CD4-positive, alpha-beta T cell treated with Interleukin-21 for 1 hour (primary cell): ENCODE measurements at regions not wholly inside any gene's neighbourhood (a gene's known extent, or its start where the extent isn't known, plus 50 kb on each side); places are given as distances from the start of the nearest gene placed in this dataset.
"Not testable (repeated sequence)": the region's sequence is repeated elsewhere in the genome, so short reads cannot be mapped to it uniquely, and the experiment has no call there.

ENCODE experiments used
- DNase-seq: peaks from one replicate; pipeline ENCODE4 v3.0.0-alpha.2; 2020

DNA sequence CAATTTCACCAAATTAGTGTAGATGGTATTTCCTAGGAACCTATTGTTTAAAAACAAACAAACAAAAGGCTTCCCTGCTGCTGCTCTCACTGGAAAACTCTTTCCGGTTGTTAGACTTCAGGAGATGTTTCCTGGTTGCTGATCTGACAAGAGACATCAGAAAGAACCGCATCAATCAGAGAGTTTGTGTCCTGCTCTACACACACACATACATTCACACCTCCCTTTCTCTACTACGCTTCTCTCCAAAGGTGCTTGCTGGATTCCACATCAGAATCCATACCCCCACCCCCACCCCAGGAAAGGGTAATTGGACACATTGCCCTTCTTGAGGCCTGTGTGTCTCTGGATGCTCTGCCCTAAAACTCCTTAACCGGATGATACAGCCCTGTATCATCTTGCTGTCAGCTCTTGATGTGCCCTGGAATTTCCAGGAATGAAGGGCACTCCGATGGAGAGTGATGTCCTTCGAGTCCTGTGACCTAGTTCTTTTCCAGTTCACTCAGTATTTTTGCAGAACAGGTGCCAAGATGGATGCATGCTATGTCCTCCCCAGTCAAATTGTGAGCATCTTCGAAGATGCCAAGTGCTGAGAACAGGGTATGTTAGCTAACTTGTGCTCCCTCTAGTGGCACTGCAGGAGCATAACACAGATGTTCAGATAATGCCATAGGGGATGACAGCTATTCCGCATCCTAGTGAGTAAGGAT lies 113.7 kb upstream of the SLC35F3 start:
- peak; percentile 43 for DNase-seq

GRCh38 chr1:233791372-233791703 lies 113.1 kb upstream of the SLC35F3 start:
- DNase-seq = no peak

GRCh38 chr1:233791721-233792120 lies 112.8 kb upstream of the SLC35F3 start:
- no peak for DNase-seq

DNA sequence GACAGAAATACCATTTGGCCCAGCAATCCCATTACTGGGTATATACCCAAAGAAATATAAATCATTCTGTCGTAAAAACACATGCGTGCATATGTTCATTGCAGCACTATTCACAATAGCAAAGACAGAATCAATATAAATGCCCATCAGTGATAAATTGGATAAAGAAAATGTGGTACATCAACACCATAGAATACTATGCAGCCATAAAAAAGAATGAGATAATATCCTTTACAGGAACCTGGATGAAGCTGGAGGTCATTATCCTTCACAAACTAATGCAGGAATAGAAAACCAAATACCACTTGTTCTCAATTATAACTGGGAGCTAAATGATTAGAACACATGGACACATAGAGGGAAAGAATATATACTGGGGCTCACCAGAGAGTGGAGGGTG lies 109.6 kb upstream of the SLC35F3 start:
- DNase-seq = no peak

- no peak for DNase-seq
These were observed 108.2 kb upstream of the SLC35F3 start for GRCh38 chr1:233796146-233796783.

DNA sequence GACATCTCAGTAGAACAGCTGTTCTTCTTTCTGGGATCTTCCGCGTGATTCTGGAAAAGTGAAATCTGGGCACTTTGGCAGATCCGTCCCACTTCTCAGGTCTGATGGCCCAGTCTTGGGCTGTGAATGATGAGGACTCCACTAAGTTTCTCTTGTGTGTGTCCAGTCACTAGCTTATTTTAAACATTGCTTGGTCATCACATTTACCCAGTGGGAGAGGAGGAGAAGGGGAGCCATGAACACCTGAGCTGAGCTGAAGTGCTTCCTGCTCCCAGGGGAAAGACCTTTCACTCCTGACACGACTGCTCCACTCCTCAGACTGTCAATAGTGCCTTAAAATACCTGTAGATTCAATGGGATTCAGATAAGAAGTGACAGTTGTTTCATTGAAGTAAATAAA lies 101.9 kb upstream of the SLC35F3 start:
- DNase-seq = no peak

- no peak for DNase-seq
These were observed 98.7 kb upstream of the SLC35F3 start for GRCh38 chr1:233805786-233806185.

- no peak for DNase-seq
These were observed 89.1 kb upstream of the SLC35F3 start for GRCh38 chr1:233815357-233815756.

- DNase-seq = no peak
These were observed 88.6 kb upstream of the SLC35F3 start for GRCh38 chr1:233815865-233816264.

DNA sequence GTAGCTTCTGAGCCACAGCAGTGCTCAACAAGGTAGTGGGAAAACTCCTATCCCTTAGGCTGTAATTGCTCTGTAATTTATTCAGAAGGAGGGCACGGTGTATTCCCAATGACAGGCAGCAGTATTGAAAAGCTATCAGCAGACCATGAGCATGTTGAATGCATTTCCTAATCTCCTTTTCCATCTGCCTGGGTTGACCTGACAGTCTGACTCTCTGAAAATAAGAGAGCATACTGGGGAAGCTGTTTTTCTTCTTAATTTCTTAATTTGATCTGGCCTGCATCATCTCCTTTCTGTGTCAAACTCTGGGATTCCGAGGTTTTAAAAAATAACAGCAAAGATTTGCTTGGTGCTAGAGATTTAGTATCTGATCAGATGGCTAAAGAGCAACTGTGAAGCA lies 88.1 kb upstream of the SLC35F3 start:
- DNase-seq = no peak

DNA sequence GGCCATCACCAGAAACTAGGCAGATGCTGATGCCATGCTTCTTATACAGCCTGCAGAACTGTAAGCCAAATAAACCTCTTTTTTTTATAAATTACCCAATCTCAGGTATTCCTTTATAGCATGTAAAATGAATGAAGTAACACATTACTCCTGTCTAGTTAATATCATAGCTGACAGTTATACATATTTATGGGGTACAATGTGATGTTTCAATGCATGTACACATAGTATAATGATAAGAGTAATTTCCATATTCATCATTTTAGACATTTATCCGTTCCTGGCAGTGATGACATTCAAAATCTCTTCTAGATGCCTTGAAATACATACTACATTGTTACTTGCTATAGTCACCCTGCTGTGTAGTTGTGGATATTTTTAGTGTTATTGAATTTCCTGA lies 85.4 kb upstream of the SLC35F3 start:
- DNase-seq = no peak

GRCh38 chr1:233824179-233824578 lies 80.3 kb upstream of the SLC35F3 start:
- not testable (repeated sequence) for DNase-seq

GRCh38 chr1:233827937-233828336 lies 76.5 kb upstream of the SLC35F3 start:
- not testable (repeated sequence) for DNase-seq

GRCh38 chr1:233828480-233828879 lies 76.0 kb upstream of the SLC35F3 start:
- no peak for DNase-seq

DNA sequence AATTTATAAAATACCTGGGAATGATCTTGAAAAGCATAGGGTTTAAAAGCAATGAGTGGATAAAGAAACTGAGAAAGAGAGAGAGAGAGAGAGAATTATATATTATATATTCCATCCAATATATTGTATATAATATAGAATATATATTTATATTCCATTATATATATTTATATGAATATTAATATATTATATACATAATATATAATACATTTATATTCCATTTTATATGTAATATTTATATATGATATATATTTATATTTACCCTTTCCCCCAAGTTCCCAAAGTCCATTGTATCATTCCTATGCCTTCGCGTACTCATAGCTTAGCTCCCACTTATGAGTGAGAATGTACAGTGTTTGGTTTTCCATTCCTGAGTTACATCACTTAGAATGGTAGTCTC lies 69.9 kb upstream of the SLC35F3 start:
- no peak for DNase-seq

DNA sequence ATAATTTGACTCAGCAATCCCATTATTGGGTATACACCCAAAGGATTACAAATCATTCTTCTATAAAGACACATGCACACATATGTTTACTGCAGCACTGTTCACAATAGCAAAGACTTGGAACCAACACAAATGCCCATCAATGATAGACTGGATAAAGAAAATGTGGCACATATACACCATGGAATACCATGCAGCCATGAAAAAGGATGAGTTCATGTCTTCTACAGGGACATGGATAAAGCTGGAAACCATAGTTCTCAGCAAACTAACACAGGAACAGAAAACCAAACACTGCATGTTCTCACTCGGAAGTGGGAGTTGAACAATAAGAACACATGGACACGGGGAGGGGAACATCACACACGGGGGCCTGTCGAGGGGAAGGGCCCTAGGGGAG lies 66.3 kb upstream of the SLC35F3 start:
- DNase-seq = not testable (repeated sequence)

- no peak for DNase-seq
These were observed 60.8 kb upstream of the SLC35F3 start for GRCh38 chr1:233843525-233844204.

GRCh38 chr1:233844275-233844674 lies 60.2 kb upstream of the SLC35F3 start:
- no peak for DNase-seq

GRCh38 chr1:233844692-233845091 lies 59.8 kb upstream of the SLC35F3 start:
- no peak for DNase-seq
